ENCODE measurements at regions not wholly inside any gene's neighbourhood (a gene's known extent, or its start where the extent isn't known, plus 50 kb on each side); places are given as distances from the start of the nearest gene placed in this dataset.

GRCh38 chr5:162811071-162811470, 626.3 kb upstream of the CCNG1 start:
- Histone ChIP-seq H3K18ac (ENCODE audit: low read depth, low read length) (no peak overlapping the region), H4K91ac (ENCODE audit: insufficient read depth, low read depth, low read length) (no peak overlapping the region), H3K36me3 (ENCODE audit: control insufficient read depth, insufficient read depth, low read length) (no peaks in the 10 kb centered on the region), H3K56ac (ENCODE audit: extremely low read depth, insufficient read depth, low read length) (no peak overlapping the region), H3K79me1 (ENCODE audit: low read depth in 1 of 2, low read length in 2 of 2) (no peaks in the 10 kb centered on the region), H3K4me3 (ENCODE audit: insufficient read depth, low read depth, low read length) (no peak overlapping the region), H3K4ac (ENCODE audit: low read depth, low read length) (no peak overlapping the region), H3K9me1 (ENCODE audit: insufficient read depth, low read length) (no peaks in the 10 kb centered on the region), H3K27ac (ENCODE audit: insufficient read depth, low read length) (no peak overlapping the region), H3K9me3 (ENCODE audit: control insufficient read depth, insufficient read depth, low read length) (no peaks in the 10 kb centered on the region), H2AK5ac (ENCODE audit: low read depth, low read length) (no peak overlapping the region), H4K5ac (ENCODE audit: low read depth, low read length) (no peak overlapping the region), H3K27me3 (ENCODE audit: control insufficient read depth, insufficient read depth, low read length) (no peaks in the 10 kb centered on the region), H2AFZ (replicated peaks; ENCODE audit: low read length, poor library complexity) (no peak overlapping the region), H3K14ac (replicated peaks; ENCODE audit: low read depth, low read length) (no peak overlapping the region), H2BK20ac (ENCODE audit: low read depth, low read length) (no peak overlapping the region), H2BK5ac (ENCODE audit: low read depth, low read length, poor library complexity, severe bottlenecking) (no peak overlapping the region), H3K4me2 (ENCODE audit: low read depth, low read length) (no peak overlapping the region), H4K8ac (ENCODE audit: low read depth in 2 of 2, low read length in 2 of 2) (no peak overlapping the region), H4K20me1 (ENCODE audit: insufficient read depth, low read length) (no peaks in the 10 kb centered on the region), H2BK120ac (ENCODE audit: low read depth, low read length) (no peak overlapping the region), H3K9ac (ENCODE audit: low read depth, low read length) (no peak overlapping the region), H2BK15ac (ENCODE audit: low read depth, low read length) (no peak overlapping the region), H3K4me1 (ENCODE audit: control insufficient read depth, insufficient read depth, low read length) (no peaks in the 10 kb centered on the region), H3K23ac (ENCODE audit: low read depth, low read length) (no peak overlapping the region), H2AK9ac (replicated peaks; ENCODE audit: low read depth, low read length, poor library complexity) (no peak overlapping the region)
- BruUV-seq (replicated peaks): no TSS peak
- DNase-seq (no peak), ATAC-seq (ENCODE audit: low read depth) (no peak)
- CTCF ChIA-PET: no interaction called here
- WGBS, 2 experiments (ENCODE audit: extremely low coverage in 2 of 2, insufficient read length in 1 of 2): no CpG with 5 or more reads among the region's 1 CpG
- dilution Hi-C loops (cut with HindIII; ENCODE audit: low sequenced_read_pairs, unreplicated experiment): no loop called here
- in situ Hi-C loops (cut with MboI; ENCODE audit: low sequenced_read_pairs): no loop called here
- no peak for TF ChIP-seq SMC3 (IDR thresholded peaks at IDR 0.05; ENCODE audit: low read depth, low read length)
- TF ChIP-seq USF2 (IDR thresholded peaks at IDR 0.05; ENCODE audit: low read depth, low read length): no peak
- no peak for TF ChIP-seq MXI1 (IDR thresholded peaks at IDR 0.05; ENCODE audit: borderline replicate concordance, low read depth, low read length)
- TF ChIP-seq RCOR1 (IDR thresholded peaks at IDR 0.05; ENCODE audit: insufficient replicate concordance, low read length): no peak
- TF ChIP-seq BHLHE40 (IDR thresholded peaks at IDR 0.05; ENCODE audit: low read depth, low read length): no peak
- no peak for TF ChIP-seq MAZ (IDR thresholded peaks at IDR 0.05; ENCODE audit: borderline replicate concordance, low read depth, low read length)
- TF ChIP-seq, protein P1, sequence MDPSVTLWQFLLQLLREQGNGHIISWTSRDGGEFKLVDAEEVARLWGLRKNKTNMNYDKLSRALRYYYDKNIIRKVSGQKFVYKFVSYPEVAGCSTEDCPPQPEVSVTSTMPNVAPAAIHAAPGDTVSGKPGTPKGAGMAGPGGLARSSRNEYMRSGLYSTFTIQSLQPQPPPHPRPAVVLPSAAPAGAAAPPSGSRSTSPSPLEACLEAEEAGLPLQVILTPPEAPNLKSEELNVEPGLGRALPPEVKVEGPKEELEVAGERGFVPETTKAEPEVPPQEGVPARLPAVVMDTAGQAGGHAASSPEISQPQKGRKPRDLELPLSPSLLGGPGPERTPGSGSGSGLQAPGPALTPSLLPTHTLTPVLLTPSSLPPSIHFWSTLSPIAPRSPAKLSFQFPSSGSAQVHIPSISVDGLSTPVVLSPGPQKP (IDR thresholded peaks at IDR 0.05; ENCODE audit: borderline replicate concordance, low read depth, low read length): no peak
- no peak for TF ChIP-seq NFE2L2 (IDR thresholded peaks at IDR 0.05; ENCODE audit: low read depth, low read length)
- no peak for TF ChIP-seq CEBPB (IDR thresholded peaks at IDR 0.05; ENCODE audit: low read depth, low read length)
- TF ChIP-seq RAD21 (IDR thresholded peaks at IDR 0.05; ENCODE audit: low read length): no peak
- TF ChIP-seq FOS (IDR thresholded peaks at IDR 0.05; ENCODE audit: low read depth, low read length): no peak
- TF ChIP-seq MAFK (IDR thresholded peaks at IDR 0.05; ENCODE audit: low read depth, low read length): no peak
- no peak for TF ChIP-seq RFX5 (IDR thresholded peaks at IDR 0.05; ENCODE audit: low read depth, low read length)
- no peak for TF ChIP-seq CHD1 (IDR thresholded peaks at IDR 0.05; ENCODE audit: low read depth, low read length)
- TF ChIP-seq, protein P2, sequence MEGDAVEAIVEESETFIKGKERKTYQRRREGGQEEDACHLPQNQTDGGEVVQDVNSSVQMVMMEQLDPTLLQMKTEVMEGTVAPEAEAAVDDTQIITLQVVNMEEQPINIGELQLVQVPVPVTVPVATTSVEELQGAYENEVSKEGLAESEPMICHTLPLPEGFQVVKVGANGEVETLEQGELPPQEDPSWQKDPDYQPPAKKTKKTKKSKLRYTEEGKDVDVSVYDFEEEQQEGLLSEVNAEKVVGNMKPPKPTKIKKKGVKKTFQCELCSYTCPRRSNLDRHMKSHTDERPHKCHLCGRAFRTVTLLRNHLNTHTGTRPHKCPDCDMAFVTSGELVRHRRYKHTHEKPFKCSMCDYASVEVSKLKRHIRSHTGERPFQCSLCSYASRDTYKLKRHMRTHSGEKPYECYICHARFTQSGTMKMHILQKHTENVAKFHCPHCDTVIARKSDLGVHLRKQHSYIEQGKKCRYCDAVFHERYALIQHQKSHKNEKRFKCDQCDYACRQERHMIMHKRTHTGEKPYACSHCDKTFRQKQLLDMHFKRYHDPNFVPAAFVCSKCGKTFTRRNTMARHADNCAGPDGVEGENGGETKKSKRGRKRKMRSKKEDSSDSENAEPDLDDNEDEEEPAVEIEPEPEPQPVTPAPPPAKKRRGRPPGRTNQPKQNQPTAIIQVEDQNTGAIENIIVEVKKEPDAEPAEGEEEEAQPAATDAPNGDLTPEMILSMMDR (conservative IDR thresholded peaks at IDR 0.05; ENCODE audit: low read depth, low read length): no peak
- TF ChIP-seq POLR2A (IDR thresholded peaks at IDR 0.05; ENCODE audit: low read depth, low read length): no peak
- intact Hi-C loops (cut with micrococcal nuclease): no loop called here
- POLR2A ChIA-PET (ENCODE audit: unreplicated experiment): no interaction called here

Data from IMR-90 (cell line).